Activated T-cell treated with anti-CD3 and anti-CD28 coated beads, Interleukin-2, amount 50 U/mL, for 48 hours (primary cell): ENCODE measurements at regions not wholly inside any gene's neighbourhood (a gene's known extent, or its start where the extent isn't known, plus 50 kb on each side); places are given as distances from the start of the nearest gene placed in this dataset.

Experiments used
- DNase-seq, 2 experiments: peaks; one replicate each; pipeline ENCODE4 v3.0.0-alpha.2; 2020

- no peak for DNase-seq
Measured at GRCh38 chr17:52837492-52837891, 679.0 kb upstream of the CA10 start.

GRCh38 chr17:52831536-52831935, 673.0 kb upstream of the CA10 start:
- DNase-seq = no peak

- no peak for DNase-seq
Measured at GRCh38 chr17:52828621-52829020, 670.1 kb upstream of the CA10 start.

GRCh38 chr17:52827526-52827925, 669.0 kb upstream of the CA10 start:
- DNase-seq = no peak

GRCh38 chr17:52824542-52824941, 666.0 kb upstream of the CA10 start:
- no peak for DNase-seq

GRCh38 chr17:52823155-52823554, 664.6 kb upstream of the CA10 start:
- DNase-seq = no peak

- no peak for DNase-seq
Measured at GRCh38 chr17:52790359-52790955, 631.9 kb upstream of the CA10 start.

- DNase-seq = no peak
Measured at GRCh38 chr17:52789829-52790228, 631.3 kb upstream of the CA10 start.

GRCh38 chr17:52776234-52776633, 617.7 kb upstream of the CA10 start:
- DNase-seq = no peak

GRCh38 chr17:52762794-52763167, 604.3 kb upstream of the CA10 start:
- DNase-seq = no peak

GRCh38 chr17:52762147-52762793, 603.8 kb upstream of the CA10 start:
- no peak for DNase-seq

- DNase-seq = no peak
Measured at GRCh38 chr17:52759864-52760263, 601.4 kb upstream of the CA10 start.

GRCh38 chr17:52758481-52758880, 600.0 kb upstream of the CA10 start:
- no peak for DNase-seq

- no peak for DNase-seq
Measured at GRCh38 chr17:52756746-52757145, 598.2 kb upstream of the CA10 start.

- DNase-seq = no peak
Measured at GRCh38 chr17:52754838-52755237, 596.3 kb upstream of the CA10 start.

GRCh38 chr17:52751051-52751450, 592.5 kb upstream of the CA10 start:
- no peak for DNase-seq

- no peak for DNase-seq
Measured at GRCh38 chr17:52744179-52744578, 585.7 kb upstream of the CA10 start.

- no peak for DNase-seq
Measured at GRCh38 chr17:52740006-52740405, 581.5 kb upstream of the CA10 start.

GRCh38 chr17:52738791-52739190, 580.3 kb upstream of the CA10 start:
- DNase-seq = no peak

GRCh38 chr17:52737071-52737470, 578.6 kb upstream of the CA10 start:
- DNase-seq = no peak

- DNase-seq = no peak
Measured at GRCh38 chr17:52732841-52733240, 574.3 kb upstream of the CA10 start.

- DNase-seq = no peak
Measured at GRCh38 chr17:52724578-52724977, 566.1 kb upstream of the CA10 start.

GRCh38 chr17:52721910-52722309, 563.4 kb upstream of the CA10 start:
- DNase-seq = no peak

GRCh38 chr17:52710363-52710901, 551.9 kb upstream of the CA10 start:
- no peak for DNase-seq

GRCh38 chr17:52709724-52710123, 551.2 kb upstream of the CA10 start:
- DNase-seq = no peak
